T-helper 17 cell (primary cell): ENCODE measurements at regions not wholly inside any gene's neighbourhood (a gene's known extent, or its start where the extent isn't known, plus 50 kb on each side); places are given as distances from the start of the nearest gene placed in this dataset.

Experiments used
- ATAC-seq: fragments of 150-1000 bp; cut with Tn5 transposase; 2 replicates; pipeline ENCODE4 v1.10.0; 2021; ENCODE audit warnings: mild to moderate bottlenecking, moderate library complexity
- DNase-seq, 3 donors: peaks; one replicate each; pipeline versions ENCODE4 v3.0.0 to v3.0.0-alpha.2; 2020 to 2021
- H3K9me3 ChIP-seq: one replicate; pipeline ENCODE4 v1.7.0; 2013; ENCODE audit warnings: low read length, mild to moderate bottlenecking; ENCODE audit not compliant: control insufficient read depth, poor library complexity, severe bottlenecking
- H3K27ac Mint-ChIP-seq: one replicate; pipeline ENCODE4 v1.8.0; 2022; ENCODE audit warnings: mild to moderate bottlenecking, moderate library complexity, mixed read lengths
- H3K27me3 Mint-ChIP-seq: one replicate; pipeline ENCODE4 v1.8.0; 2022; ENCODE audit warnings: mixed read lengths
- H3K36me3 Mint-ChIP-seq: one replicate; pipeline ENCODE4 v1.8.0; 2022; ENCODE audit warnings: low read depth, mixed read lengths
- H3K4me1 Mint-ChIP-seq: one replicate; pipeline ENCODE4 v1.8.0; 2022; ENCODE audit warnings: mild to moderate bottlenecking, mixed read lengths
- H3K4me3 Mint-ChIP-seq: one replicate; pipeline ENCODE4 v1.8.0; 2022; ENCODE audit warnings: mild to moderate bottlenecking, moderate library complexity, mixed read lengths

GRCh38 chr10:78356291-78356900 lies 322.7 kb downstream of the RPS24 start:
- Mint-ChIP-seq H3K36me3 (no peaks in the 10 kb centered on the region), H3K27ac (no peak overlapping the region), H3K4me3 (no peak overlapping the region), H3K27me3 (peaks cover 14% of the 10 kb centered on the region), H3K4me1 (no peaks in the 10 kb centered on the region)
- ATAC-seq, result no peak
- no peak for DNase-seq
- H3K9me3 ChIP-seq, result no peaks in the 10 kb centered on the region

GRCh38 chr10:78357141-78358063 lies 323.7 kb downstream of the RPS24 start:
- Mint-ChIP-seq H3K4me3 (no peak overlapping the region), H3K27me3 (peaks cover 12% of the 10 kb centered on the region), H3K36me3 (peaks cover 3% of the 10 kb centered on the region), H3K4me1 (peaks cover 8% of the 10 kb centered on the region), H3K27ac (no peak overlapping the region)
- DNase-seq (no peak), ATAC-seq (no peak)
- no peaks in the 10 kb centered on the region for H3K9me3 ChIP-seq

GRCh38 chr10:78358351-78358750 lies 324.7 kb downstream of the RPS24 start:
- H3K9me3 ChIP-seq, result no peaks in the 10 kb centered on the region
- DNase-seq, result no peak
- Mint-ChIP-seq H3K4me1 (peaks cover 13% of the 10 kb centered on the region), H3K36me3 (peaks cover 5% of the 10 kb centered on the region), H3K4me3 (no peak overlapping the region), H3K27me3 (peaks cover 12% of the 10 kb centered on the region), H3K27ac (no peak overlapping the region)
- ATAC-seq, result no peak

GRCh38 chr10:78358982-78359381 lies 325.3 kb downstream of the RPS24 start:
- Mint-ChIP-seq H3K27ac (no peak overlapping the region), H3K4me3 (no peak overlapping the region)

GRCh38 chr10:78359640-78360091 lies 326.0 kb downstream of the RPS24 start:
- no peak overlapping the region for H3K4me3 Mint-ChIP-seq
- no peaks in the 10 kb centered on the region for H3K9me3 ChIP-seq
- ATAC-seq (no peak), DNase-seq (no peak)
- H3K4me1 Mint-ChIP-seq, result peaks cover 13% of the 10 kb centered on the region
- H3K36me3 Mint-ChIP-seq, result peaks cover 5% of the 10 kb centered on the region
- H3K27ac Mint-ChIP-seq, result no peak overlapping the region
- no peaks in the 10 kb centered on the region for H3K27me3 Mint-ChIP-seq

More at GRCh38 chr10:78358982-78359381, 325.3 kb downstream of the RPS24 start:
- no peaks in the 10 kb centered on the region for H3K9me3 ChIP-seq
- peaks cover 5% of the 10 kb centered on the region for H3K36me3 Mint-ChIP-seq
- H3K4me1 Mint-ChIP-seq, result peaks cover 13% of the 10 kb centered on the region
- DNase-seq (no peak), ATAC-seq (no peak)
- peaks cover 5% of the 10 kb centered on the region for H3K27me3 Mint-ChIP-seq

- no peak for ATAC-seq
Measured at GRCh38 chr10:78360284-78360683, 326.6 kb downstream of the RPS24 start.

GRCh38 chr10:78361031-78361430 lies 327.4 kb downstream of the RPS24 start:
- Mint-ChIP-seq H3K27ac (no peak overlapping the region), H3K4me3 (no peak overlapping the region), H3K4me1 (peaks cover 18% of the 10 kb centered on the region), H3K36me3 (peaks cover 5% of the 10 kb centered on the region), H3K27me3 (peaks cover 5% of the 10 kb centered on the region)
- DNase-seq (no peak), ATAC-seq (no peak)
- H3K9me3 ChIP-seq, result no peaks in the 10 kb centered on the region

More at GRCh38 chr10:78360284-78360683, 326.6 kb downstream of the RPS24 start:
- H3K9me3 ChIP-seq, result no peaks in the 10 kb centered on the region
- Mint-ChIP-seq H3K36me3 (peaks cover 5% of the 10 kb centered on the region), H3K27ac (no peak overlapping the region), H3K27me3 (peaks cover 5% of the 10 kb centered on the region), H3K4me3 (no peak overlapping the region), H3K4me1 (peaks cover 17% of the 10 kb centered on the region)
- no peak for DNase-seq

GRCh38 chr10:78362406-78363022 lies 328.9 kb downstream of the RPS24 start:
- H3K4me3 Mint-ChIP-seq, result no peak overlapping the region
- H3K9me3 ChIP-seq, result no peaks in the 10 kb centered on the region
- peaks cover 5% of the 10 kb centered on the region for H3K36me3 Mint-ChIP-seq
- ATAC-seq (no peak), DNase-seq (no peak)
- H3K27me3 Mint-ChIP-seq, result peaks cover 13% of the 10 kb centered on the region
- no peak overlapping the region for H3K27ac Mint-ChIP-seq
- peaks cover 18% of the 10 kb centered on the region for H3K4me1 Mint-ChIP-seq

GRCh38 chr10:78363190-78363589 lies 329.5 kb downstream of the RPS24 start:
- Mint-ChIP-seq H3K4me3 (no peak overlapping the region), H3K4me1 (peaks cover 18% of the 10 kb centered on the region), H3K27me3 (peaks cover 15% of the 10 kb centered on the region), H3K36me3 (peaks cover 5% of the 10 kb centered on the region), H3K27ac (no peak overlapping the region)
- DNase-seq (no peak), ATAC-seq (no peak)
- H3K9me3 ChIP-seq, result no peaks in the 10 kb centered on the region

- Mint-ChIP-seq H3K4me3 (no peak overlapping the region), H3K27me3 (peaks cover 25% of the 10 kb centered on the region), H3K27ac (no peak overlapping the region), H3K4me1 (peaks cover 18% of the 10 kb centered on the region), H3K36me3 (peaks cover 5% of the 10 kb centered on the region)
- H3K9me3 ChIP-seq, result no peaks in the 10 kb centered on the region
- DNase-seq (no peak), ATAC-seq (no peak)
Measured at GRCh38 chr10:78365694-78366093, 332.0 kb downstream of the RPS24 start.

GRCh38 chr10:78366663-78367411 lies 333.2 kb downstream of the RPS24 start:
- H3K27me3 Mint-ChIP-seq, result peaks cover 25% of the 10 kb centered on the region
- H3K36me3 Mint-ChIP-seq, result peaks cover 5% of the 10 kb centered on the region
- DNase-seq (no peak), ATAC-seq (no peak)
- H3K4me1 Mint-ChIP-seq, result peaks cover 18% of the 10 kb centered on the region
- H3K9me3 ChIP-seq, result no peaks in the 10 kb centered on the region
- H3K4me3 Mint-ChIP-seq, result no peak overlapping the region
- no peak overlapping the region for H3K27ac Mint-ChIP-seq

GRCh38 chr10:78367751-78368150 lies 334.1 kb downstream of the RPS24 start:
- Mint-ChIP-seq H3K27me3 (peaks cover 25% of the 10 kb centered on the region), H3K36me3 (peaks cover 2% of the 10 kb centered on the region), H3K27ac (no peak overlapping the region), H3K4me3 (no peak overlapping the region), H3K4me1 (peaks cover 11% of the 10 kb centered on the region)
- H3K9me3 ChIP-seq, result no peaks in the 10 kb centered on the region
- DNase-seq (no peak), ATAC-seq (no peak)

GRCh38 chr10:78371136-78371535 lies 337.5 kb downstream of the RPS24 start:
- no peaks in the 10 kb centered on the region for H3K36me3 Mint-ChIP-seq
- no peak overlapping the region for H3K4me3 Mint-ChIP-seq
- DNase-seq (no peak), ATAC-seq (no peak)
- no peak overlapping the region for H3K27ac Mint-ChIP-seq
- H3K4me1 Mint-ChIP-seq, result peaks cover 2% of the 10 kb centered on the region
- no peaks in the 10 kb centered on the region for H3K9me3 ChIP-seq
- H3K27me3 Mint-ChIP-seq, result peaks cover 20% of the 10 kb centered on the region
